Activated CD8-positive, alpha-beta T cell treated with anti-CD3 and anti-CD28 coated beads for 36 hours (primary cell): ENCODE measurements at regions not wholly inside any gene's neighbourhood (a gene's known extent, or its start where the extent isn't known, plus 50 kb on each side); places are given as distances from the start of the nearest gene placed in this dataset.

ENCODE experiments used
- ATAC-seq: fragments of 200-7000 bp; cut with Tn5 transposase; one replicate; pipeline ENCODE4 v1.10.0; 2021; ENCODE audit warnings: mild to moderate bottlenecking, moderate library complexity
- CTCF ChIA-PET: fragments of 350-600 bp; sonication (Branson Sonifier 250); formaldehyde crosslinking; loops from one replicate; lab custom pipeline; 2021; ENCODE audit warnings: antibody characterized with exemption; lab: Charles Lee
- POLR2A ChIA-PET: fragments of 350-600 bp; sonication (Branson Sonifier 250); formaldehyde crosslinking; loops from one replicate; lab custom pipeline; 2021; ENCODE audit warnings: antibody characterized with exemption; lab: Charles Lee
- DNase-seq: peaks from one replicate; pipeline ENCODE4 v3.0.0-alpha.2; 2020
- H3K27ac Mint-ChIP-seq: one replicate; pipeline ENCODE4 v1.8.0; 2021; ENCODE audit warnings: mild to moderate bottlenecking, mixed read lengths
- H3K27me3 Mint-ChIP-seq: one replicate; pipeline ENCODE4 v1.8.0; 2021; ENCODE audit warnings: mixed read lengths
- H3K36me3 Mint-ChIP-seq: one replicate; pipeline ENCODE4 v1.8.0; 2021; ENCODE audit warnings: low read depth, mixed read lengths
- H3K4me1 Mint-ChIP-seq: one replicate; pipeline ENCODE4 v1.8.0; 2021; ENCODE audit warnings: low read depth, mixed read lengths
- H3K4me3 Mint-ChIP-seq: one replicate; pipeline ENCODE4 v1.8.0; 2021; ENCODE audit warnings: mild to moderate bottlenecking, moderate library complexity, mixed read lengths
- H3K9me3 Mint-ChIP-seq: one replicate; pipeline ENCODE4 v1.8.0; 2021; ENCODE audit warnings: mixed read lengths
- intact Hi-C: fragments of 100-400 bp; cut with micrococcal nuclease; formaldehyde crosslinking; loops from one replicate; pipeline ENCODE4 v1.10.0; 2022
- TF ChIP-seq, protein P1 (sequence below): fragments of 200-600 bp; IDR thresholded peaks from one replicate; pipeline ENCODE4 v1.8.0; 2022; ENCODE audit warnings: antibody characterized with exemption, mild to moderate bottlenecking

DNA sequence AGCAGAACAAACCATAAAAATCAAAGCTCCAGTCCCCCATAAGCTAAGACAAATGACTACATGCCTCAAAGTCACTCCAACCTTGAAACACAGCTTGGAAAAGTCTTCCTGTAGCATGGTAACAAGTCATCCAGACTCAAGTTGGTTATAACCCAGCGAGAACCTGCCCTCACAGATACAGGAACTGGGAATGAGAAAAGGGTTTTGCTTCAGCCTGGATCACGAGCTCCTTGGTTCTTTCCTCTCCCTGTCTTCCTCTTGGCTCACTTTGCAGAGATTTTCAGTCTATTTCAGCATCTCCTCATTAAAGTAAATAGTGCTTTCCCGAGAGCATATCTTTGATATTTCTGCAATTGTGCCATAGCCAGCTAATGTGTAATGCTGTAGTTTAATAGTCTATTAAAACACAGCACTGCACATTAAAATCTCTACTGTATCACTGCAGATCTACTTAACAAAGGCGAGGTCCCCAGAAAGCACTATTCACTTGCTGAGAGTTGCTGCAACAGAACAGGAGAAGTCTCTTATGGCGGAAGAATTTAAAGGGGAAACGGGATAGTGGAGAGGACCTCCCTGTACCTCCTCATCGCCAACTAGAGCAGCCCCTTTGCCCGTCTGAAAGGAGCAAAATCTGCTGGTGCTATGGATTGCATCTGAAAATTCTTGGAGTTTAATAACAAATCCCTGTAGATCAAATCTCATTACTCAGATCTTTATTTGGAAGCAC, 249.3 kb upstream of the GATB start:
- TF ChIP-seq, protein P1, sequence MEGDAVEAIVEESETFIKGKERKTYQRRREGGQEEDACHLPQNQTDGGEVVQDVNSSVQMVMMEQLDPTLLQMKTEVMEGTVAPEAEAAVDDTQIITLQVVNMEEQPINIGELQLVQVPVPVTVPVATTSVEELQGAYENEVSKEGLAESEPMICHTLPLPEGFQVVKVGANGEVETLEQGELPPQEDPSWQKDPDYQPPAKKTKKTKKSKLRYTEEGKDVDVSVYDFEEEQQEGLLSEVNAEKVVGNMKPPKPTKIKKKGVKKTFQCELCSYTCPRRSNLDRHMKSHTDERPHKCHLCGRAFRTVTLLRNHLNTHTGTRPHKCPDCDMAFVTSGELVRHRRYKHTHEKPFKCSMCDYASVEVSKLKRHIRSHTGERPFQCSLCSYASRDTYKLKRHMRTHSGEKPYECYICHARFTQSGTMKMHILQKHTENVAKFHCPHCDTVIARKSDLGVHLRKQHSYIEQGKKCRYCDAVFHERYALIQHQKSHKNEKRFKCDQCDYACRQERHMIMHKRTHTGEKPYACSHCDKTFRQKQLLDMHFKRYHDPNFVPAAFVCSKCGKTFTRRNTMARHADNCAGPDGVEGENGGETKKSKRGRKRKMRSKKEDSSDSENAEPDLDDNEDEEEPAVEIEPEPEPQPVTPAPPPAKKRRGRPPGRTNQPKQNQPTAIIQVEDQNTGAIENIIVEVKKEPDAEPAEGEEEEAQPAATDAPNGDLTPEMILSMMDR = no peak
- no peak overlapping the region for H3K4me3 Mint-ChIP-seq
- peaks cover 36% of the 10 kb centered on the region for H3K4me1 Mint-ChIP-seq
- H3K27ac Mint-ChIP-seq = no peak overlapping the region
- DNase-seq (no peak), ATAC-seq (no peak)
- ChIA-PET CTCF (no interaction called here), POLR2A (no interaction called here)
- no peaks in the 10 kb centered on the region for H3K36me3 Mint-ChIP-seq
- no peaks in the 10 kb centered on the region for H3K9me3 Mint-ChIP-seq
- no peaks in the 10 kb centered on the region for H3K27me3 Mint-ChIP-seq
- intact Hi-C loops = no loop called here

- TF ChIP-seq, protein P1 = no peak
- H3K36me3 Mint-ChIP-seq = no peaks in the 10 kb centered on the region
- no peaks in the 10 kb centered on the region for H3K9me3 Mint-ChIP-seq
- POLR2A ChIA-PET = no interaction called here
- DNase-seq (no peak), ATAC-seq (no peak)
- no peak overlapping the region for H3K4me3 Mint-ChIP-seq
- no peaks in the 10 kb centered on the region for H3K27me3 Mint-ChIP-seq
- no peak overlapping the region for H3K27ac Mint-ChIP-seq
- CTCF ChIA-PET = no interaction called here
- intact Hi-C loops = no loop called here
- peaks cover 27% of the 10 kb centered on the region for H3K4me1 Mint-ChIP-seq
These were observed 248.3 kb upstream of the GATB start for GRCh38 chr4:152009031-152009670.

GRCh38 chr4:152007111-152007510, 246.3 kb upstream of the GATB start:
- H3K27me3 Mint-ChIP-seq = no peaks in the 10 kb centered on the region
- ATAC-seq (no peak), DNase-seq (no peak)
- ChIA-PET CTCF (no interaction called here), POLR2A (no interaction called here)
- H3K4me3 Mint-ChIP-seq = no peak overlapping the region
- H3K36me3 Mint-ChIP-seq = no peaks in the 10 kb centered on the region
- TF ChIP-seq, protein P1 = no peak
- H3K4me1 Mint-ChIP-seq = peaks cover 30% of the 10 kb centered on the region
- H3K27ac Mint-ChIP-seq = no peak overlapping the region
- intact Hi-C loops = no loop called here
- no peaks in the 10 kb centered on the region for H3K9me3 Mint-ChIP-seq

DNA sequence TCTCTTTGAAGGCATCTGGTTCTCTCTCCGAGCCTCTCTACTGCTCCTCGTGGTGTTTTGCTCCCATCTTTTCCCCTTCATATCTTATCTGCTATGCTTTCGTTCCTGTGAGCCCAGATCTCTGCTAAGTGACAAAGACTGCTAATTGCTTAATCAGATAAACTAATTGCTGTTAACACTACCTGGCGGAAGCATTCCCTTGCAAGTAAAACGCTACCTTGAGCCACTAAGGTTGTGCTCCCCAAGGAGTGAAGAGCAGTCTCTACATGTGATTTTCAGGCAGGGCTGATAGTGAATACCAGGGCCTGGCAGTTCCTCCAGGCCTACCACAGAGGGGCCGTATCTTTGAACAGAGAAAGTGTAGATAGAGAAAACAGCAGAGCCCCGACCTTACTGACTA, 244.0 kb upstream of the GATB start:
- POLR2A ChIA-PET = no interaction called here
- no peaks in the 10 kb centered on the region for H3K9me3 Mint-ChIP-seq
- intact Hi-C loops = no loop called here
- TF ChIP-seq, protein P1 = no peak
- H3K27me3 Mint-ChIP-seq = no peaks in the 10 kb centered on the region
- H3K27ac Mint-ChIP-seq = no peak overlapping the region
- no peak overlapping the region for H3K4me3 Mint-ChIP-seq
- peaks cover 10% of the 10 kb centered on the region for H3K4me1 Mint-ChIP-seq
- DNase-seq (no peak), ATAC-seq (no peak)
- CTCF ChIA-PET = no interaction called here
- no peaks in the 10 kb centered on the region for H3K36me3 Mint-ChIP-seq

DNA sequence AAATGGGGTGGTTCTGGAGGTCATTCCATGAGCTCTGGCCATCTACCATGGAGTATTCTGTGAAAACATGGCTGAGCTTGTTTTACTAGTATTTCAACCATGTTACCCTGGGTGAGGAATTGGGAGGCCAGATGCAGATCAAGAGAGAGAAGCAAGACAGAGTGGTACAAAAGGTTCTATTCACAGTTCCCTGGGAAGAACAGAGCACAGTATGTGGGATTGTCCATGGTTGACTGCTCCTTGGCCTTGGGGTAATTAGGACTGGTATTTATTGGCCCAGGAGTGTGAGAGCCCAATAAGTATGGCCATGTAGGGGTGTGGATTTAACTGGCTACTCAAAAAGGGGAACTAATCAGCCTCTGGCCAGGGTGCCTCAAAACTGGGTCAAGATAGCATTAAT, 239.7 kb upstream of the GATB start:
- Mint-ChIP-seq H3K27me3 (no peaks in the 10 kb centered on the region), H3K9me3 (no peaks in the 10 kb centered on the region), H3K36me3 (no peaks in the 10 kb centered on the region), H3K4me1 (peaks cover 8% of the 10 kb centered on the region), H3K27ac (no peak overlapping the region), H3K4me3 (no peak overlapping the region)
- intact Hi-C loops = no loop called here
- no peak for ATAC-seq
- DNase-seq = no peak
- TF ChIP-seq, protein P1 = no peak
- CTCF ChIA-PET = no interaction called here
- POLR2A ChIA-PET = no interaction called here
